HFFc6 (cell line): ENCODE measurements at regions not wholly inside any gene's neighbourhood (a gene's known extent, or its start where the extent isn't known, plus 50 kb on each side); places are given as distances from the start of the nearest gene placed in this dataset.

ENCODE experiments used
- DNase-seq: peaks from one replicate; pipeline ENCODE4 v3.0.0-alpha.2; 2018
- H3K27ac Mint-ChIP-seq: 2 replicates; pipeline ENCODE4 v1.8.0; 2020; ENCODE audit warnings: mild to moderate bottlenecking, mixed read lengths
- H3K27me3 Mint-ChIP-seq: 2 replicates; pipeline ENCODE4 v1.8.0; 2021; ENCODE audit warnings: mild to moderate bottlenecking, moderate library complexity, mixed read lengths; ENCODE audit not compliant: insufficient read depth
- H3K36me3 Mint-ChIP-seq: 2 replicates; pipeline ENCODE4 v1.8.0; 2021; ENCODE audit warnings: low read depth, mixed read lengths
- H3K4me1 Mint-ChIP-seq: 2 replicates; pipeline ENCODE4 v1.8.0; 2020; ENCODE audit warnings: low read depth, mixed read lengths
- H3K4me3 Mint-ChIP-seq: 2 replicates; pipeline ENCODE4 v1.8.0; 2020; ENCODE audit warnings: mild to moderate bottlenecking, moderate library complexity, mixed read lengths
- H3K9me3 Mint-ChIP-seq: 2 replicates; pipeline ENCODE4 v1.8.0; 2020; ENCODE audit warnings: mild to moderate bottlenecking, mixed read lengths
- TF ChIP-seq, protein P1 (sequence below): fragments of 200-600 bp; sonication (generic); IDR thresholded peaks from 2 replicates; pipeline ENCODE4 v1.5.0; 2021; ENCODE audit warnings: antibody characterized with exemption, mild to moderate bottlenecking

DNA sequence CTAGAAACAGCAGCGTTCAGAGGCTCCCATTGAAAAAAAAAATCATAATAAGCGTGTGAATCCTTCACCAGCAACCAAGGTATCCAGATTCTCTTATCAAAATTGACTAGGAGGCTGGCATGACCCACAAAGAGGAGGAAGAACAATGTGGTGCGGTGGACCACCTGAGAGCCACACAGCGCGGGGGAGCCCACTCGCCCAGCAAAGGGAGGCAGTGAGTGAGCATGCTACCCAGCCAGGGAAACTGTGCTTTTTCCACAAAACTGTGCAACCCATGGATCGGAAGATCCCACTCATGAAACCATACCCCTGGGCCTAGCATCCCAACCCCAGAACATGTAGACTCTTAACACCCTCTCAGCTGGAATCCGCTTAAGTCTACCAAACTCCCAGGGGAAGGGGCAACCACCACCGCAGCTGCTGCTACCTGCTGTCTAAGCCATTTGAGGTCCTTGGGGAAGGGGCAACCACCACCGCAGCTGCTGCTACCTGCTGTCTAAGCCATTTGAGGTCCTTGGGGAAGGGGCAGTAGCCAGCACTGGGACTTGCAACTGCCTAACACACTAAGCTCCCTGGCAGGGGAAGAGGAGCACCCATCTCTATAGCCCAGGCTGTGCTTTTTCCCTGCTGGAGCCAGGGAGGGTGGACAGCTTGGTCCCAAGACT, 102.8 kb upstream of the CLDN18 start:
- no peaks in the 10 kb centered on the region for H3K4me1 Mint-ChIP-seq
- peaks cover 12% of the 10 kb centered on the region for H3K9me3 Mint-ChIP-seq
- no peaks in the 10 kb centered on the region for H3K27me3 Mint-ChIP-seq
- no peaks in the 10 kb centered on the region for H3K36me3 Mint-ChIP-seq
- H3K4me3 Mint-ChIP-seq: no peak overlapping the region
- TF ChIP-seq, protein P1, sequence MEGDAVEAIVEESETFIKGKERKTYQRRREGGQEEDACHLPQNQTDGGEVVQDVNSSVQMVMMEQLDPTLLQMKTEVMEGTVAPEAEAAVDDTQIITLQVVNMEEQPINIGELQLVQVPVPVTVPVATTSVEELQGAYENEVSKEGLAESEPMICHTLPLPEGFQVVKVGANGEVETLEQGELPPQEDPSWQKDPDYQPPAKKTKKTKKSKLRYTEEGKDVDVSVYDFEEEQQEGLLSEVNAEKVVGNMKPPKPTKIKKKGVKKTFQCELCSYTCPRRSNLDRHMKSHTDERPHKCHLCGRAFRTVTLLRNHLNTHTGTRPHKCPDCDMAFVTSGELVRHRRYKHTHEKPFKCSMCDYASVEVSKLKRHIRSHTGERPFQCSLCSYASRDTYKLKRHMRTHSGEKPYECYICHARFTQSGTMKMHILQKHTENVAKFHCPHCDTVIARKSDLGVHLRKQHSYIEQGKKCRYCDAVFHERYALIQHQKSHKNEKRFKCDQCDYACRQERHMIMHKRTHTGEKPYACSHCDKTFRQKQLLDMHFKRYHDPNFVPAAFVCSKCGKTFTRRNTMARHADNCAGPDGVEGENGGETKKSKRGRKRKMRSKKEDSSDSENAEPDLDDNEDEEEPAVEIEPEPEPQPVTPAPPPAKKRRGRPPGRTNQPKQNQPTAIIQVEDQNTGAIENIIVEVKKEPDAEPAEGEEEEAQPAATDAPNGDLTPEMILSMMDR: no peak
- no peak overlapping the region for H3K27ac Mint-ChIP-seq
- DNase-seq: no peak

DNA sequence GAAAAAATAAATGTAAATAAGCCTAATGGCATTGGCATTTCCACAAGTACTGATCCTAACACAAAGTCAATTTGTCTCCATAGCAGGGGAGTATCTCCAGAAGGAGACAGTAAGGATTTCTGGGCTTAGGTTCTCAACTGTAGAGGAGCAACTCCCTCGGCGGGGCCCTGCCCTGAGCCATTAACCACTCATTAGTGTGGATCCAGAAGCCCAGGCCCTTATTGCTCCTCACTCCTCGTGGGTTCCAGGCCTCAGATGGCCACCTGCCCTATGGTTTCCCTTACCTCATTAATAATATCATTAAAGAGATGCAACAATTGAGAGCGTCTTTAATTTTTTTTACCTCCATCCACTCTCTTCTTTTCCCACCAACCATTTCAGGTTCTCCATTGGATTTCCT, 85.3 kb upstream of the CLDN18 start:
- H3K9me3 Mint-ChIP-seq: no peaks in the 10 kb centered on the region

DNA sequence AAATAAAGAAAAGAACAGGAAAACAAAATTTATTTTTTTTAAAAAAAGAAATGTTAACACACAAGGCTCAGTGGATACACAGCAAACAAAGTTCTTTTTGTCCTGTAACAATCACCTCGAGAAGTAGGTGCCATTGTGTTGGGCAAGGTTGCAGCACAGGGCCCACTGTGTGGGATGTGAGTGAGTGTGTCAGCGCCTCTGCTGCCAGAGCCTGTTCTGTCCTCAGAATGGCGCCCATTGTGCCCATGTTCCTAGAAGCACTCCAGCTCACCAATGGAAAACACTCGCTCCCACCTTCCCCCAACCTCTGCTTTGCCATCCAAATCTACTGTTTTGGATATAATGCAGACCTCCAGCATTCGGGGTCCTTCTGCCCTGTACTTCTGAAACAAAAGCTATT, 84.9 kb upstream of the CLDN18 start:
- no peaks in the 10 kb centered on the region for H3K9me3 Mint-ChIP-seq
- peaks cover 3% of the 10 kb centered on the region; the same call in 1 of the 2 replicates for H3K27me3 Mint-ChIP-seq
- no peak for DNase-seq
- H3K36me3 Mint-ChIP-seq: no peaks in the 10 kb centered on the region
- H3K27ac Mint-ChIP-seq: no peak overlapping the region
- no peaks in the 10 kb centered on the region for H3K4me1 Mint-ChIP-seq
- TF ChIP-seq, protein P1: no peak
- no peak overlapping the region for H3K4me3 Mint-ChIP-seq

More for the DNA sequence above, 85.3 kb upstream of the CLDN18 start:
- Mint-ChIP-seq H3K4me1 (no peaks in the 10 kb centered on the region), H3K36me3 (no peaks in the 10 kb centered on the region), H3K27ac (no peak overlapping the region), H3K4me3 (no peak overlapping the region), H3K27me3 (peaks cover 3% of the 10 kb centered on the region; the same call in 1 of the 2 replicates)
- DNase-seq: no peak
- TF ChIP-seq, protein P1: no peak

DNA sequence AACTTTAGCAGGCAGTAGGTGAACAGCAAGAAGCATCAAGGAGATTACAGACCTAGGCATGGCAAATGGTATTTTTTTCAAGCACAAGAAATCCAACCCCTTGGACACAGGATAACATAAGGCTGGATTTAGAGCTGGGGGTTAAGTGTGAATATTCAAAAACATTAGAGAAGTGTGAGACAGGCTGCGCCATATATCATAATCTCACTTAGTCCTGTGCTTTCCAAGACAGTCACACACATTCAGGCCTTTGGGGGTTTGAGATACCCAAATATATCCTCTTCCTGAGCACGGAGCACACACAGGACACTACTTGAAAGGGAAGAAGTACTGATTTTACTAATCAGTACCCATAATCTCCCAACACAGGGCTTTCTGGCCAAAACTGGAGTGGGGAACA, 83.0 kb upstream of the CLDN18 start:
- Mint-ChIP-seq H3K27me3 (peaks cover 3% of the 10 kb centered on the region; the same call in 1 of the 2 replicates), H3K36me3 (no peaks in the 10 kb centered on the region), H3K4me1 (no peaks in the 10 kb centered on the region), H3K4me3 (no peak overlapping the region), H3K9me3 (no peaks in the 10 kb centered on the region), H3K27ac (no peak overlapping the region)
- TF ChIP-seq, protein P1: no peak
- DNase-seq: no peak

DNA sequence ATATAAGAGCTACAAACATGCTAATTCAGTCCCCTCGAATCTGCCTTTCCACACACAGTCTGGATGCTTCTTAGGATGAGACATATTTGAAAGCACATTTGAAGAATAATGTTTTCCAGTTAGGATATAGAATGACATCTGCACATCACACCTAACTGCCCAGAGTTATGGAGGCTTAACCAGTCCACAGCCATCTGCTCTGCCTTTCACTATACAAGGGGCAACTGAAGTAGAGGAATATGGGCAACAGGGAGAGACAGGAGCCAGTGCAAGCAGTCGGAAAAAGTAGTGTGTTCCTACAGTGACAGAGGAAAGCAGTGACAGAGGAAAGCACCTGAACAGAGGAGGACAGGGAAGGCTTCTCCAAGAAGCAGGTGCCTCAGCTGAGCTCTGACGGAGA, 79.0 kb upstream of the CLDN18 start:
- H3K27me3 Mint-ChIP-seq: no peaks in the 10 kb centered on the region; the same call in 1 of the 2 replicates
- DNase-seq: no peak
- H3K36me3 Mint-ChIP-seq: no peaks in the 10 kb centered on the region
- no peak overlapping the region for H3K27ac Mint-ChIP-seq
- TF ChIP-seq, protein P1: no peak
- no peak overlapping the region for H3K4me3 Mint-ChIP-seq
- no peaks in the 10 kb centered on the region for H3K4me1 Mint-ChIP-seq
- no peaks in the 10 kb centered on the region for H3K9me3 Mint-ChIP-seq
